Cerebellar nuclear complex (tissue), 1 donor: ENCODE measurements at regions not wholly inside any gene's neighbourhood (a gene's known extent, or its start where the extent isn't known, plus 50 kb on each side); places are given as distances from the start of the nearest gene placed in this dataset.

Source experiments
- DNase-seq, 2 experiments: peaks; one replicate each; lab custom pipeline; 2025; lab: John Stamatoyannopoulos, UW

GRCh38 chr5:115375893-115376292, 79.4 kb upstream of the CCDC112 start:
- DNase-seq, result peak in 1 of 2 experiments; percentile 58

- DNase-seq, result no peak
Observed at GRCh38 chr5:115374057-115374775, 77.8 kb upstream of the CCDC112 start.

GRCh38 chr5:115372146-115372545, 75.7 kb upstream of the CCDC112 start:
- DNase-seq, result no peak

- DNase-seq, result no peak
Observed at GRCh38 chr5:115369430-115370144, 73.1 kb upstream of the CCDC112 start.

- DNase-seq, result no peak
Observed at GRCh38 chr5:115366223-115366622, 69.8 kb upstream of the CCDC112 start.

- no peak for DNase-seq
Observed at GRCh38 chr5:115363879-115364278, 67.4 kb upstream of the CCDC112 start.

- no peak for DNase-seq
Observed at GRCh38 chr5:115360046-115360685, 63.7 kb upstream of the CCDC112 start.

- DNase-seq, result no peak
Observed at GRCh38 chr5:115355767-115356381, 59.4 kb upstream of the CCDC112 start.

- DNase-seq, result no peak
Observed at GRCh38 chr5:115355095-115355494, 58.6 kb upstream of the CCDC112 start.

- no peak for DNase-seq
Observed at GRCh38 chr5:115354246-115354645, 57.8 kb upstream of the CCDC112 start.

- DNase-seq, result no peak
Observed at GRCh38 chr5:115352571-115352970, 56.1 kb upstream of the CCDC112 start.

GRCh38 chr5:115351356-115352195, 55.1 kb upstream of the CCDC112 start:
- no peak for DNase-seq

GRCh38 chr5:115350894-115351293, 54.4 kb upstream of the CCDC112 start:
- no peak for DNase-seq

GRCh38 chr5:115349001-115349817, 52.8 kb upstream of the CCDC112 start:
- no peak for DNase-seq

GRCh38 chr5:115348175-115348574, 51.7 kb upstream of the CCDC112 start:
- DNase-seq, result no peak
